GM13976 (cell line): ENCODE measurements at regions not wholly inside any gene's neighbourhood (a gene's known extent, or its start where the extent isn't known, plus 50 kb on each side); places are given as distances from the start of the nearest gene placed in this dataset.

Experiments used
- DNase-seq: peaks from one replicate; pipeline ENCODE4 v3.0.0; 2012; ENCODE audit warnings: low spot score
- CTCF ChIP-seq: IDR thresholded peaks from 2 replicates; pipeline ENCODE4 v1.5.1; 2012; ENCODE audit warnings: borderline replicate concordance, mild to moderate bottlenecking; ENCODE audit not compliant: insufficient read depth; ENCODE audit errors: extremely low read depth, missing control alignments, control extremely low read depth
- in situ Hi-C: fragments of 300-500 bp; cut with MboI; formaldehyde crosslinking; loops from one replicate; pipeline ENCODE4 v1.12.0; 2022; ENCODE audit warnings: low sequenced_read_pairs, mixed read lengths, inconsistent platforms; ENCODE audit not compliant: unreplicated experiment

GRCh38 chr2:76280686-76281085, 570.0 kb upstream of the GCFC2 start:
- TF ChIP-seq CTCF: no peak
- in situ Hi-C loops: no loop called here

GRCh38 chr2:76279142-76279541, 568.4 kb upstream of the GCFC2 start:
- DNase-seq: no peak
- in situ Hi-C loops: no loop called here
- TF ChIP-seq CTCF: no peak

More at GRCh38 chr2:76280686-76281085, 570.0 kb upstream of the GCFC2 start:
- DNase-seq: no peak

GRCh38 chr2:76275788-76276187, 565.1 kb upstream of the GCFC2 start:
- no peak for TF ChIP-seq CTCF
- no peak for DNase-seq
- in situ Hi-C loops: no loop called here

- no peak for TF ChIP-seq CTCF
- no peak for DNase-seq
- in situ Hi-C loops: no loop called here
Observed at GRCh38 chr2:76274676-76275075, 564.0 kb upstream of the GCFC2 start.

GRCh38 chr2:76274160-76274559, 563.4 kb upstream of the GCFC2 start:
- no peak for TF ChIP-seq CTCF
- DNase-seq: no peak
- in situ Hi-C loops: no loop called here

- in situ Hi-C loops: no loop called here
- no peak for TF ChIP-seq CTCF
- DNase-seq: no peak
Observed at GRCh38 chr2:76270096-76270710, 559.5 kb upstream of the GCFC2 start.

GRCh38 chr2:76268902-76269620, 558.3 kb upstream of the GCFC2 start:
- in situ Hi-C loops: no loop called here
- no peak for TF ChIP-seq CTCF
- DNase-seq: no peak
